HG03565 (cell line): ENCODE measurements at regions not wholly inside any gene's neighbourhood (a gene's known extent, or its start where the extent isn't known, plus 50 kb on each side); places are given as distances from the start of the nearest gene placed in this dataset.
"Not testable (repeated sequence)": the region's sequence is repeated elsewhere in the genome, so short reads cannot be mapped to it uniquely, and the experiment has no call there.

Experiments used
- ATAC-seq: cut with Tn5 transposase; IDR thresholded peaks from one replicate; pipeline ENCODE4 v1.9.1; 2021; ENCODE audit warnings: mild to moderate bottlenecking, moderate library complexity; ENCODE audit not compliant: unreplicated experiment

GRCh38 chr6:11891547-11891946 is 112.9 kb upstream of the ADTRP start:
- no peak for ATAC-seq

- ATAC-seq: no peak
Observed at GRCh38 chr6:11890849-11891248, 112.2 kb upstream of the ADTRP start.

- no peak for ATAC-seq
Observed at GRCh38 chr6:11890209-11890608, 111.6 kb upstream of the ADTRP start.

- no peak for ATAC-seq
Observed at GRCh38 chr6:11889572-11889971, 111.0 kb upstream of the ADTRP start.

- no peak for ATAC-seq
Observed at GRCh38 chr6:11888727-11889126, 110.1 kb upstream of the ADTRP start.

- ATAC-seq: no peak
Observed at GRCh38 chr6:11885159-11885558, 106.6 kb upstream of the ADTRP start.

GRCh38 chr6:11883471-11883870 is 104.9 kb upstream of the ADTRP start:
- ATAC-seq: not testable (repeated sequence)

- not testable (repeated sequence) for ATAC-seq
Observed at GRCh38 chr6:11880156-11880555, 101.6 kb upstream of the ADTRP start.

GRCh38 chr6:11878735-11879134 is 100.1 kb upstream of the ADTRP start:
- ATAC-seq: no peak

- ATAC-seq: no peak
Observed at GRCh38 chr6:11878029-11878428, 99.4 kb upstream of the ADTRP start.

- ATAC-seq: peak; percentile 63
Observed at GRCh38 chr6:11876934-11877433, 98.4 kb upstream of the ADTRP start.

GRCh38 chr6:11875325-11876109 is 96.9 kb upstream of the ADTRP start:
- ATAC-seq: no peak

GRCh38 chr6:11869672-11870340 is 91.2 kb upstream of the ADTRP start:
- no peak for ATAC-seq

GRCh38 chr6:11868392-11868791 is 89.8 kb upstream of the ADTRP start:
- ATAC-seq: no peak

GRCh38 chr6:11865680-11866300 is 87.2 kb upstream of the ADTRP start:
- no peak for ATAC-seq

GRCh38 chr6:11858439-11858838 is 79.8 kb upstream of the ADTRP start:
- no peak for ATAC-seq

- no peak for ATAC-seq
Observed at GRCh38 chr6:11855743-11856142, 77.1 kb upstream of the ADTRP start.

- peak; percentile 42 for ATAC-seq
Observed at GRCh38 chr6:11854408-11855165, 76.0 kb upstream of the ADTRP start.

GRCh38 chr6:11853678-11854407 is 75.2 kb upstream of the ADTRP start:
- ATAC-seq: no peak

- ATAC-seq: peak; percentile 42
Observed at GRCh38 chr6:11852061-11852651, 73.6 kb upstream of the ADTRP start.
